ENCODE measurements at regions not wholly inside any gene's neighbourhood (a gene's known extent, or its start where the extent isn't known, plus 50 kb on each side); places are given as distances from the start of the nearest gene placed in this dataset.

GRCh38 chr4:108351791-108352190 lies 183.1 kb upstream of the LEF1 start:
- no peak for DNase-seq (ENCODE audit: extremely low spot score)
- TF ChIP-seq ZNF384 (IDR thresholded peaks at IDR 0.05) (no peak), BHLHE40 (IDR thresholded peaks at IDR 0.05; ENCODE audit: borderline replicate concordance) (no peak), TARDBP (IDR thresholded peaks at IDR 0.05) (no peak), HDGF (IDR thresholded peaks at IDR 0.05; ENCODE audit: borderline replicate concordance) (no peak), NFRKB (IDR thresholded peaks at IDR 0.05) (no peak), LEF1 (IDR thresholded peaks at IDR 0.05; ENCODE audit: borderline replicate concordance) (no peak), CTBP1 (IDR thresholded peaks at IDR 0.05; ENCODE audit: borderline replicate concordance) (no peak), ELF4 (IDR thresholded peaks at IDR 0.05) (no peak), SUZ12 (IDR thresholded peaks at IDR 0.05) (no peak), PKNOX1 (IDR thresholded peaks at IDR 0.05) (no peak), SP1 (IDR thresholded peaks at IDR 0.05) (no peak), ARNT (IDR thresholded peaks at IDR 0.05) (no peak), FOXK2 (IDR thresholded peaks at IDR 0.05) (no peak), FOXM1 (IDR thresholded peaks at IDR 0.05; ENCODE audit: borderline replicate concordance) (no peak), L3MBTL2 (conservative IDR thresholded peaks at IDR 0.05) (no peak), FOXA1 (IDR thresholded peaks at IDR 0.05) (no peak)
- ChIA-PET CTCF (no interaction called here), POLR2A (no interaction called here)

- ChIA-PET CTCF (no interaction called here), POLR2A (no interaction called here)
- DNase-seq (ENCODE audit: extremely low spot score), result no peak
- TF ChIP-seq L3MBTL2 (conservative IDR thresholded peaks at IDR 0.05), result no peak
- TF ChIP-seq SP1 (IDR thresholded peaks at IDR 0.05), result no peak
- TF ChIP-seq CTBP1 (IDR thresholded peaks at IDR 0.05; ENCODE audit: borderline replicate concordance), result no peak
- no peak for TF ChIP-seq ZNF384 (IDR thresholded peaks at IDR 0.05)
- TF ChIP-seq ELF4 (IDR thresholded peaks at IDR 0.05), result no peak
- no peak for TF ChIP-seq PKNOX1 (IDR thresholded peaks at IDR 0.05)
- no peak for TF ChIP-seq LEF1 (IDR thresholded peaks at IDR 0.05; ENCODE audit: borderline replicate concordance)
- no peak for TF ChIP-seq ARNT (IDR thresholded peaks at IDR 0.05)
- no peak for TF ChIP-seq FOXM1 (IDR thresholded peaks at IDR 0.05; ENCODE audit: borderline replicate concordance)
Measured at GRCh38 chr4:108350332-108350731, 181.6 kb upstream of the LEF1 start.

- TF ChIP-seq LEF1 (IDR thresholded peaks at IDR 0.05; ENCODE audit: borderline replicate concordance), result no peak
- no peak for TF ChIP-seq ELF4 (IDR thresholded peaks at IDR 0.05)
- no peak for TF ChIP-seq ARNT (IDR thresholded peaks at IDR 0.05)
- no peak for TF ChIP-seq PKNOX1 (IDR thresholded peaks at IDR 0.05)
- CTCF ChIA-PET, result no interaction called here
- POLR2A ChIA-PET, result no interaction called here
- DNase-seq (ENCODE audit: extremely low spot score), result no peak
Measured at GRCh38 chr4:108346818-108347210, 178.1 kb upstream of the LEF1 start.

GRCh38 chr4:108345862-108346817 lies 177.4 kb upstream of the LEF1 start:
- ChIA-PET POLR2A (interaction anchor here (0.6 kb wide), 1 partner anchor 9 kb away, joined by 3 read pairs; no protein-coding TSS in a partner anchor), CTCF (no interaction called here)
- DNase-seq (ENCODE audit: extremely low spot score), result no peak
- no peak for TF ChIP-seq L3MBTL2 (conservative IDR thresholded peaks at IDR 0.05)
- TF ChIP-seq FOXA1 (IDR thresholded peaks at IDR 0.05), result no peak
- TF ChIP-seq CTBP1 (IDR thresholded peaks at IDR 0.05; ENCODE audit: borderline replicate concordance), result no peak
- no peak for TF ChIP-seq LEF1 (IDR thresholded peaks at IDR 0.05; ENCODE audit: borderline replicate concordance)
- TF ChIP-seq ARNT (IDR thresholded peaks at IDR 0.05), result no peak
- TF ChIP-seq PKNOX1 (IDR thresholded peaks at IDR 0.05), result no peak
- no peak for TF ChIP-seq HDGF (IDR thresholded peaks at IDR 0.05; ENCODE audit: borderline replicate concordance)

GRCh38 chr4:108342325-108342970 lies 173.7 kb upstream of the LEF1 start:
- CTCF ChIA-PET, result no interaction called here
- DNase-seq (ENCODE audit: extremely low spot score), result no peak
- POLR2A ChIA-PET, result no interaction called here
- TF ChIP-seq ZNF384 (IDR thresholded peaks at IDR 0.05) (no peak), L3MBTL2 (conservative IDR thresholded peaks at IDR 0.05) (no peak), NFRKB (IDR thresholded peaks at IDR 0.05) (no peak), HDGF (IDR thresholded peaks at IDR 0.05; ENCODE audit: borderline replicate concordance) (no peak), BHLHE40 (IDR thresholded peaks at IDR 0.05; ENCODE audit: borderline replicate concordance) (no peak), CTBP1 (IDR thresholded peaks at IDR 0.05; ENCODE audit: borderline replicate concordance) (no peak), FOXA1 (IDR thresholded peaks at IDR 0.05) (no peak), PKNOX1 (IDR thresholded peaks at IDR 0.05) (no peak)
